Neural progenitor cell (in vitro differentiated cells): ENCODE measurements at regions not wholly inside any gene's neighbourhood (a gene's known extent, or its start where the extent isn't known, plus 50 kb on each side); places are given as distances from the start of the nearest gene placed in this dataset.

Experiments
- DNase-seq: peaks from one replicate; pipeline ENCODE4 v3.0.0-alpha.2; 2016; ENCODE audit warnings: low spot score
- H2AFZ ChIP-seq: fragments of 200-600 bp; sonication (generic); replicated peaks from 2 replicates; pipeline ENCODE4 v1.6.1; 2016; ENCODE audit warnings: antibody characterized with exemption
- H3F3A ChIP-seq: fragments of 200-600 bp; sonication (generic); 2 replicates; pipeline ENCODE4 v1.6.1; 2016; ENCODE audit warnings: antibody characterized with exemption, low read depth
- H3K27ac ChIP-seq: fragments of 200-600 bp; sonication (generic); 2 replicates; pipeline ENCODE4 v1.5.1; 2016; ENCODE audit warnings: mild to moderate bottlenecking
- H3K27me3 ChIP-seq: fragments of 200-600 bp; sonication (generic); 2 replicates; pipeline ENCODE4 v1.6.1; 2016; ENCODE audit warnings: mild to moderate bottlenecking, moderate library complexity
- H3K36me3 ChIP-seq: fragments of 200-600 bp; sonication (generic); 2 replicates; pipeline ENCODE4 v1.5.1; 2016
- H3K4me1 ChIP-seq: fragments of 200-600 bp; sonication (generic); 2 replicates; pipeline ENCODE4 v1.6.1; 2016; ENCODE audit warnings: mixed run types
- H3K4me2 ChIP-seq: fragments of 200-600 bp; sonication (generic); 2 replicates; pipeline ENCODE4 v1.6.1; 2016
- H3K4me3 ChIP-seq: fragments of 200-600 bp; sonication (generic); 2 replicates; pipeline ENCODE4 v1.5.1; 2016
- H3K79me2 ChIP-seq: fragments of 200-600 bp; sonication (generic); 2 replicates; pipeline ENCODE4 v1.6.1; 2016; ENCODE audit warnings: low read depth
- H3K9ac ChIP-seq: fragments of 200-600 bp; sonication (generic); 2 replicates; pipeline ENCODE4 v1.6.1; 2016
- H3K9me3 ChIP-seq: fragments of 200-600 bp; sonication (generic); 2 replicates; pipeline ENCODE4 v1.5.1; 2016; ENCODE audit warnings: low read depth
- H4K20me1 ChIP-seq: fragments of 200-600 bp; sonication (generic); 2 replicates; pipeline ENCODE4 v1.6.1; 2016; ENCODE audit warnings: low read depth
- H3K27ac Mint-ChIP-seq: 3 replicates; pipeline ENCODE4 v1.8.0; 2021; ENCODE audit warnings: mixed read lengths
- H3K27me3 Mint-ChIP-seq: 2 replicates; pipeline ENCODE4 v1.8.0; 2022; ENCODE audit warnings: low read depth, mild to moderate bottlenecking, inconsistent platforms, moderate library complexity, mixed read lengths; ENCODE audit not compliant: insufficient read depth
- H3K36me3 Mint-ChIP-seq: 3 replicates; pipeline ENCODE4 v1.8.0; 2021; ENCODE audit warnings: mixed read lengths
- H3K4me1 Mint-ChIP-seq: 3 replicates; pipeline ENCODE4 v1.8.0; 2021; ENCODE audit warnings: mixed read lengths
- H3K4me3 Mint-ChIP-seq: 3 replicates; pipeline ENCODE4 v1.8.0; 2021; ENCODE audit warnings: mild to moderate bottlenecking, moderate library complexity, mixed read lengths
- H3K9me3 Mint-ChIP-seq: 3 replicates; pipeline ENCODE4 v1.8.0; 2020; ENCODE audit warnings: mixed read lengths
- CTCF ChIP-seq: fragments of 200-600 bp; sonication (generic); IDR thresholded peaks from 2 replicates; pipeline ENCODE4 v1.5.1; 2017; ENCODE audit warnings: antibody characterized with exemption, mild to moderate bottlenecking
- EZH2 ChIP-seq: fragments of 200-600 bp; sonication (generic); IDR thresholded peaks from 2 replicates; pipeline ENCODE4 v1.6.1; 2017; ENCODE audit warnings: antibody characterized with exemption, mild to moderate bottlenecking, moderate library complexity
- EZH2phosphoT487 ChIP-seq: fragments of 200-600 bp; sonication (generic); IDR thresholded peaks from 2 replicates; pipeline ENCODE4 v1.6.1; 2017; ENCODE audit warnings: antibody characterized with exemption

- Mint-ChIP-seq H3K4me1 (peaks cover 8% of the 10 kb centered on the region), H3K27ac (no peak overlapping the region), H3K4me3 (no peak overlapping the region), H3K27me3 (no peaks in the 10 kb centered on the region), H3K36me3 (no peaks in the 10 kb centered on the region), H3K9me3 (no peaks in the 10 kb centered on the region)
- Histone ChIP-seq H3K9ac (no peak overlapping the region), H3K9me3 (no peaks in the 10 kb centered on the region), H3K4me3 (no peak overlapping the region), H3K4me1 (no peaks in the 10 kb centered on the region), H2AFZ (no peak overlapping the region), H3K79me2 (no peaks in the 10 kb centered on the region), H3K27me3 (no peaks in the 10 kb centered on the region), H3F3A (no peaks in the 10 kb centered on the region), H3K4me2 (no peak overlapping the region), H3K27ac (no peak overlapping the region), H3K36me3 (no peaks in the 10 kb centered on the region), H4K20me1 (no peaks in the 10 kb centered on the region)
- TF ChIP-seq EZH2phosphoT487 (no peak), EZH2 (no peak), CTCF (no peak)
- DNase-seq: no peak
Observed at GRCh38 chr2:64211276-64211921, 67.2 kb upstream of the PELI1 start.

- H3K4me2 ChIP-seq: no peak overlapping the region
- H3K27ac Mint-ChIP-seq: no peak overlapping the region
Observed at GRCh38 chr2:64212346-64212745, 68.1 kb upstream of the PELI1 start.

GRCh38 chr2:64212801-64213321 lies 68.6 kb upstream of the PELI1 start:
- Mint-ChIP-seq H3K27me3 (no peaks in the 10 kb centered on the region), H3K4me1 (peaks cover 8% of the 10 kb centered on the region), H3K4me3 (no peak overlapping the region), H3K36me3 (no peaks in the 10 kb centered on the region), H3K9me3 (no peaks in the 10 kb centered on the region), H3K27ac (no peak overlapping the region)
- H2AFZ ChIP-seq: no peak overlapping the region
- H3K79me2 ChIP-seq: no peaks in the 10 kb centered on the region
- H4K20me1 ChIP-seq: no peaks in the 10 kb centered on the region
- H3F3A ChIP-seq: no peaks in the 10 kb centered on the region
- no peaks in the 10 kb centered on the region for H3K36me3 ChIP-seq
- no peaks in the 10 kb centered on the region for H3K9me3 ChIP-seq
- H3K27me3 ChIP-seq: no peaks in the 10 kb centered on the region
- no peak for DNase-seq
- TF ChIP-seq EZH2: no peak
- no peak for TF ChIP-seq CTCF
- no peak for TF ChIP-seq EZH2phosphoT487
- no peak overlapping the region for H3K9ac ChIP-seq
- no peak overlapping the region for H3K27ac ChIP-seq
- H3K4me1 ChIP-seq: no peaks in the 10 kb centered on the region
- H3K4me2 ChIP-seq: no peak overlapping the region
- H3K4me3 ChIP-seq: no peak overlapping the region

More at GRCh38 chr2:64212346-64212745, 68.1 kb upstream of the PELI1 start:
- H4K20me1 ChIP-seq: no peaks in the 10 kb centered on the region
- Mint-ChIP-seq H3K36me3 (no peaks in the 10 kb centered on the region), H3K27me3 (no peaks in the 10 kb centered on the region), H3K9me3 (no peaks in the 10 kb centered on the region), H3K4me1 (peaks cover 8% of the 10 kb centered on the region), H3K4me3 (no peak overlapping the region)
- no peak for DNase-seq
- H3F3A ChIP-seq: no peaks in the 10 kb centered on the region
- no peaks in the 10 kb centered on the region for H3K9me3 ChIP-seq
- H3K4me1 ChIP-seq: no peaks in the 10 kb centered on the region
- no peaks in the 10 kb centered on the region for H3K27me3 ChIP-seq
- H3K36me3 ChIP-seq: no peaks in the 10 kb centered on the region
- TF ChIP-seq EZH2phosphoT487 (no peak), EZH2 (no peak), CTCF (no peak)
- H3K79me2 ChIP-seq: no peaks in the 10 kb centered on the region
- no peak overlapping the region for H2AFZ ChIP-seq
- no peak overlapping the region for H3K9ac ChIP-seq
- no peak overlapping the region for H3K27ac ChIP-seq
- no peak overlapping the region for H3K4me3 ChIP-seq
